ENCODE measurements at regions not wholly inside any gene's neighbourhood (a gene's known extent, or its start where the extent isn't known, plus 50 kb on each side); places are given as distances from the start of the nearest gene placed in this dataset.

GRCh38 chr13:34815526-34815925 lies 126.5 kb upstream of the NBEA start:
- no peaks in the 10 kb centered on the region for H3K9me1 ChIP-seq (replicated peaks; ENCODE audit: control insufficient read depth, extremely low read depth, insufficient read depth, low read length)
- POLR2A ChIA-PET = no interaction called here
- H3K4me3 ChIP-seq (replicated peaks in 1 of 3; ENCODE audit: insufficient read depth in 1 of 3, low read depth in 1 of 3, low read length in 3 of 3) = no peak overlapping the region
- DNase-seq (ENCODE audit: low read depth, low spot score) (no peak), FAIRE-seq (no peak)
- TF ChIP-seq JUN (IDR thresholded peaks at IDR 0.05; ENCODE audit: borderline replicate concordance, insufficient read depth, insufficient read length, low read depth) (no peak), FOS (IDR thresholded peaks at IDR 0.05; ENCODE audit: borderline replicate concordance, insufficient read depth, low read length) (no peak), CTCF (IDR thresholded peaks at IDR 0.05; ENCODE audit: extremely low read depth in 1 of 2, insufficient read depth in 1 of 2, low read depth in 1 of 2, low read length in 2 of 2) (no peak), EZH2 (IDR thresholded peaks at IDR 0.05; ENCODE audit: borderline replicate concordance, low read depth, low read length, severe bottlenecking) (no peak), POLR2AphosphoS5 (IDR thresholded peaks at IDR 0.05; ENCODE audit: insufficient read depth, low read depth, low read length) (no peak), GATA2 (IDR thresholded peaks at IDR 0.05; ENCODE audit: insufficient read depth, insufficient read length, low read depth, low read length) (no peak), POLR2A (IDR thresholded peaks at IDR 0.05; ENCODE audit: low read depth, low read length) (no peak), MAX (IDR thresholded peaks at IDR 0.05; ENCODE audit: insufficient read depth, insufficient read length) (no peak), MYC (IDR thresholded peaks at IDR 0.05; ENCODE audit: low read depth, low read length) (no peak)
- CTCF ChIA-PET = no interaction called here
- dilution Hi-C loops (cut with MboI; ENCODE audit: extremely low pct_ligation_motif_present, low sequenced_read_pairs) = no loop called here
- no peaks in the 10 kb centered on the region for H3K27me3 ChIP-seq (ENCODE audit: control insufficient read depth in 2 of 2, insufficient read depth in 2 of 2, low read length in 2 of 2)
- no peak overlapping the region for H3K27ac ChIP-seq (ENCODE audit: insufficient read depth, low read depth, low read length)
- intact Hi-C loops (cut with micrococcal nuclease) = no loop called here
- no peak overlapping the region for H3K9ac ChIP-seq (replicated peaks; ENCODE audit: extremely low read depth, insufficient read depth, low read length)
- H2AFZ ChIP-seq (ENCODE audit: low read depth, low read length) = no peak overlapping the region
- no peaks in the 10 kb centered on the region for H3K9me3 ChIP-seq (replicated peaks; ENCODE audit: control insufficient read depth, insufficient read depth, low read length)
- H4K20me1 ChIP-seq (replicated peaks; ENCODE audit: control insufficient read depth, extremely low read depth, insufficient read depth, low read length) = no peaks in the 10 kb centered on the region
- BruUV-seq (replicated peaks) = no TSS peak
- H3K4me1 ChIP-seq (ENCODE audit: control insufficient read depth, extremely low read depth, insufficient read depth, low read length) = no peaks in the 10 kb centered on the region
- H3K79me2 ChIP-seq (ENCODE audit: control insufficient read depth, insufficient read depth, low read length) = no peaks in the 10 kb centered on the region
- no peaks in the 10 kb centered on the region for H3K36me3 ChIP-seq (ENCODE audit: control insufficient read depth in 2 of 2, extremely low read depth in 1 of 2, insufficient read depth in 2 of 2, low read length in 2 of 2)
- no peak overlapping the region for H3K4me2 ChIP-seq (ENCODE audit: insufficient read depth, low read length)
